Right renal pelvis (tissue), 4 donors: ENCODE measurements at regions not wholly inside any gene's neighbourhood (a gene's known extent, or its start where the extent isn't known, plus 50 kb on each side); places are given as distances from the start of the nearest gene placed in this dataset.
"Not testable (repeated sequence)": the region's sequence is repeated elsewhere in the genome, so short reads cannot be mapped to it uniquely, and the experiment has no call there.

ENCODE experiments used
- DNase-seq, 4 donors: peaks; one replicate each; pipeline ENCODE4 v3.0.0-alpha.2; 2013; ENCODE audit warnings: low read depth in 4 of 4, low spot score in 3 of 4, missing footprints in 1 of 4

GRCh38 chr5:154702477-154702876, 52.7 kb upstream of the LARP1 start:
- no peak for DNase-seq

- DNase-seq, result not testable (repeated sequence)
These were observed 53.5 kb upstream of the LARP1 start for GRCh38 chr5:154701725-154702124.

DNA sequence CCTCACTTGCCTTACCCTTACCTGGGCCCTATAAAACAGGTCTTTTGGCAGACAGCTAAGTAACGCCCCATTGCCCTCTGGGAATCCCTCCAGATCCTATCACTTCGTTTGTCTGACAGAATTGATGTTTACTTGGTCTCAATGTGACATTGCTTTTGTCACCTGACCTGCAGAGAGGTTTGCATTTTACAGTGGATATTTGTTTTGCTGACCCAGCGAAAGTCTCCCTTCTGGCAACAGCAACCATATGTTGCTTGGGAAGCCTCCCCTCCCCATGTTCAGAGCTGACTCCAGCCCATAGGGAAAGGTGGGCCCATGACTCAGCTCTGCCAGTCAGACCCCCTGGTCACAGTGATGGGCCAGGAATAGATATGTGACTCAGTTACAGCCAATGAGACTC, 54.0 kb upstream of the LARP1 start:
- no peak for DNase-seq

DNA sequence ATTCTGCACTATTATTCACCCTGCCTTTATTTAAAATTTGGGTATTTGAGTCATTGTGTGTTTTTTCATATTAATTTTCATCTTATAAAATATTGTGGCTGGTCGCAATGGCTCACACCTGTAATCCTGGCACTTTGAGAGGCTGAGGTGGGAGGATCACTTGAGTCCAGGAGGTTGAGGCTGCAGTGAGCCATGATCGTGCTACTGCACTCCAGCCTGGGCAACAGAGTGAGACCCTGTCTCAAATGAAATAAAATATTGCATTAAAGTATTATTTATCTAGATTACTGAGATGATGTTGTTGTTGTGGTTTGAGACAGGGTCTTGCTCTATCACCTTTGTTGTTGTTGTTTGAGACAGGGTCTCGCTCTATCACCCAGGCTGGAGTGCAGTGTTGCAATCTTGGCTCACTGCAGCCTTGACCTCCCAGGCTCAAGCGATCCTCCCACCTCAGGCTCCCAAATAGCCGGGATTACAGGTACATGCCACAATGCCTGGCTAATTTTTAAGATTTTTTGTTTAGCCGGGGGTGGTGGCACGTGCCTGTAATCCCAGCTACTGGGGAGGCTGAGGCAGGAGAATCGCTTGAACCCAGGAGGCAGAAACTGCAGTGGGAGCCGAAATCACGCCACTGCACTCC, 54.8 kb upstream of the LARP1 start:
- DNase-seq, result not testable (repeated sequence)

GRCh38 chr5:154698763-154699162, 56.4 kb upstream of the LARP1 start:
- DNase-seq, result no peak

- DNase-seq, result no peak
These were observed 57.8 kb upstream of the LARP1 start for GRCh38 chr5:154697371-154697770.

GRCh38 chr5:154696891-154697290, 58.3 kb upstream of the LARP1 start:
- DNase-seq, result no peak

GRCh38 chr5:154694159-154694558, 61.0 kb upstream of the LARP1 start:
- DNase-seq, result no peak

- DNase-seq, result no peak
These were observed 64.7 kb upstream of the LARP1 start for GRCh38 chr5:154690488-154690887.

DNA sequence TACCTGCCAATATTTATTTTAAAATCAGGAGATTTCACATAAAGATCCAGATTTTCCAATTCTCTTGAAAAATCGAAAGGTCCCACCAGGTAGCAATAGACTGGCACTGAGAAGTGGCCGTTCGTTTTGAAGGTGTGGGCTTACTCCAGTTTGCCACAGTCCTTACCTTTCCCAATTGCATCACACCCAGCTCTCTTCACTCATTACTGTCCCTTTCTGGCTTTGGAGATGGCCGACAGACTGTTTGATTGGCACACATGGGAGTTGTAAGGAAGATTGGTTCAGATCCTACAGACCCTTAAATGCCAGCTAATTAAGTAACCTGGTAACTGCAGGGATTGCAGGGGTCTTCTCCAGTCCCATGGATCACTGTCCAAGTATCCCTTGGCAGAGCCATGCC, 68.7 kb upstream of the LARP1 start:
- no peak for DNase-seq

GRCh38 chr5:154683101-154683880, 71.9 kb upstream of the LARP1 start:
- DNase-seq, result no peak

DNA sequence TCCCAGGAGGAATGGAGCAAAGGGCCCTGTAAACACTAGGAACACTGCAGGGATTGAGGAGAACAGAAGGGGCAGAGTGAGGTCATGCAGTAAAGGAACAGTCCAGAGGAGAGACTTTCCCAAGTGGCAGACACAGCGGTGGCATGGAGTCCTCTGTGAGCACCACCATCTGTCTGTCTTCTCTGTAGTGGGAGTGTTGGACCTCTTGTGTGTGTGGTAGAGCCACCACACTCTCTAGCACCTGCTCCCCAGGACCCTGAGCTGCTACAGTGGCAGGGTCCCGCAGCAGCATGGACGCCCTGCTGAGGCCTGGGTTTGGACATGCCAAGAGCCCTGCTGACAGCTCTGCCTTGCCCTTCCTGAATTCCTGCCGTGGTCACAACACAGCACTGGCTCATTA, 75.7 kb upstream of the LARP1 start:
- no peak for DNase-seq

DNA sequence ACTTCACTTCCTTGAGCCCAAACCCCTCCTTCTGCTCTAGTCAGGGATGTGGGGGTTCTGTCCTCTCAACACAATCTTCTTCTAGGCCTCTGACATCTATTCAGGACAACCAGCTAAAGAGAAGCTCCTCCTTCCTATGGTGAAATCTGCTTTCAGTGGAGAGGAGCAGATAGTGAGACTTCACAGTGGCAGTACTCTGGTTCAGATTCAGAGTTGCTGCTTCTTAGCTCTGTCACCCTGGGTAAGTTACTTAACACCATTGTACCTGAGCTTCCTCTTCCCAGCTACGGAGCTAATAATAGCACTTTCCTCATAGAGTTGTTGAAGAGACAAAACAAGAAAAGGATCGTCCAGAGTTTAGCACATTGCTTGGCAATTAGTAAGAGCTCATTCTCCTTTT, 77.3 kb upstream of the LARP1 start:
- DNase-seq, result no peak

- DNase-seq, result no peak
These were observed 78.7 kb upstream of the LARP1 start for GRCh38 chr5:154676508-154676907.

DNA sequence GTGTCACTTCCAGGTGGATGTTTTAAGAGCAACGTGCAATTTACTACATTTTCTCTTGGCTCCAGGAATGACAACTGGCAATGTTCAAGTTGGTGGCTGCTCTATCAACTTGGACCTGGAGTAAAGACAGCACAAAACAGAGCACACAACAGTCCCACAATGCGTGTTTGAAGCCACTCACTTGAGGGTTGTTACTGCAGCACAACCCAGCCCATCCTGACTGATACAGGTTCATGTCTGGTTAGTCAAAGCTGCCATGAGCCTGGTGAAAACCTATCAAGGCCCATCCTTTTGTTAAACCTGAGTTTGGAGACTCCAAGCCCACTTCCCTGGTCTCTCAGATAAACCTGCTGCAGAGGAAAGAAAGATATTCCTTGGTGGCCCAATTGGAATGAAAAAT, 81.1 kb upstream of the LARP1 start:
- DNase-seq, result no peak

GRCh38 chr5:154673506-154673905, 81.7 kb upstream of the LARP1 start:
- DNase-seq, result no peak

- not testable (repeated sequence) for DNase-seq
These were observed 85.3 kb upstream of the LARP1 start for GRCh38 chr5:154669913-154670312.

- no peak for DNase-seq
These were observed 85.8 kb upstream of the LARP1 start for GRCh38 chr5:154669402-154669801.

DNA sequence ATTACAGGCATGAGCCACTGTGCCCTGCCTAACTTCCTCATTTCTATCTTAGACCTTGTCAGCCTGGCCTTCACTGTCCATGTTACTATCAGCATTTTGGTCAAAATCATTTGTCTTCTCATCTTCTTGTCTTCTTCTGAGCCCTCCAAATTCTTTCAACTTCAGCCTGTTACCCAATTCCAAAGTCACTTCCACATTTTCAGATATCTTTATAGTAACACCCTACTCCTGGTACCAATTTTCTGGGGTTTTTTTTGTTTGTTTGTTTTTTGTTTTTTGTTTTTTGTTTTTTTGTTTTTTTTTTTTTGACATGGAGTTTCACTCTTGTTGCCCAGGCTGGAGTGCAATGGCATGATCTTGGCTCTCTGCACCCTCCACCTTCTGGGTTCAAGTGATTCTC, 90.3 kb upstream of the LARP1 start:
- no peak for DNase-seq

- DNase-seq, result no peak
These were observed 91.8 kb upstream of the LARP1 start for GRCh38 chr5:154663424-154663823.

DNA sequence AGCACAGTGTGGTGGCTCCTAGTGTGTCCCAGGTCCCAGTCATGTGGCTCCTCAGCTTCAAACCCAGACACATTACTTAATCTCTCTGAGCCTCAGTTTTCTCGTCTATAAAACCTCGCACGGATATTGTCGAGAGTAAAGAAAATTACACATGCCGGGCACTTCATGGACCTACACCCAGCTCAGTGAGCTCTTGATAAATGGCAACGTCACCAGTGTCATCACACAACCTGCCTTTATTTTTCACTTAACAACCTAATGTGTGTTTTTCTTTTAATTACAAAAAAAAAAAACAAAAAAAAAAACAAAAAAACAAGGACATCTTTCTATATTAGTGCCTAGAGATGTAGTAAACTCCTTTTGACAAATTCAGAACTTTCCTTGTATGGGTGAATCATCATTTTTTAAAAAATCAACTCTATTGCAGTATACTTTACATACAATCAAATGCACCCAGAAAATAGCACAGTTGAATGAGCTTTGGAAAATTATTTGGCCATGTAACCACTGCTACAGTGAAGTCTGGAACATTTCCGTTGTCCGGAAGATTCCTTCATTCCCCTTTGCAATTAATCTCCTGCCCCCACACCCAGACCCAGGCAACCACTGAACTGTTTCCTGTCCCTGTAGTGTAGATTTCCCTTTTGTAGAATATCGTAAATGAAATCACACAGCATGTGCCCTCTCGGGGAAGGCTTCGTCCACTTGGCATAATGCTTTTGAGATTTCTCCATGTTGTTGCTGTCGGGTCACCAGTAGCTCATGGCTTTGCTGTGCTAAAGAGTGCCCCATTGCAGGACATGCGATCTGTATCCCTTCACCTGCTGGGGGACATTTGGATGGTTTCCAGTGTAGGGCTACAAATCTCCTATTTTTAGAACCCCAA, 100.4 kb upstream of the LARP1 start:
- peak in 2 of 4 donors; percentile 20 to 38 for DNase-seq
